Renal cortex interstitium (tissue), 11 donors: ENCODE measurements at regions not wholly inside any gene's neighbourhood (a gene's known extent, or its start where the extent isn't known, plus 50 kb on each side); places are given as distances from the start of the nearest gene placed in this dataset.

ENCODE experiments used
- DNase-seq, 11 donors: peaks; one replicate each; pipeline ENCODE4 v3.0.0-alpha.2; 2013; ENCODE audit warnings: low read depth in 9 of 11, low spot score in 4 of 11; ENCODE audit errors: extremely low read depth in 1 of 11

GRCh38 chr1:84759756-84760155, 69.5 kb upstream of the SSX2IP start:
- no peak for DNase-seq

- no peak for DNase-seq
These were observed 68.8 kb upstream of the SSX2IP start for GRCh38 chr1:84758968-84759491.

- DNase-seq = no peak
These were observed 68.2 kb upstream of the SSX2IP start for GRCh38 chr1:84758476-84758875.

GRCh38 chr1:84757301-84757700, 67.0 kb upstream of the SSX2IP start:
- no peak for DNase-seq

GRCh38 chr1:84756455-84757082, 66.3 kb upstream of the SSX2IP start:
- no peak for DNase-seq

GRCh38 chr1:84756001-84756400, 65.7 kb upstream of the SSX2IP start:
- DNase-seq = no peak

- DNase-seq = no peak
These were observed 65.0 kb upstream of the SSX2IP start for GRCh38 chr1:84755216-84755615.

GRCh38 chr1:84754386-84754703, 64.1 kb upstream of the SSX2IP start:
- no peak for DNase-seq

- DNase-seq = peak; percentile 49 to 79 (median 64)
These were observed 63.5 kb upstream of the SSX2IP start for GRCh38 chr1:84753516-84754385.

GRCh38 chr1:84750110-84750730, 60.0 kb upstream of the SSX2IP start:
- DNase-seq = no peak

GRCh38 chr1:84749427-84749826, 59.2 kb upstream of the SSX2IP start:
- no peak for DNase-seq

- no peak for DNase-seq
These were observed 58.1 kb upstream of the SSX2IP start for GRCh38 chr1:84748364-84748763.

- no peak for DNase-seq
These were observed 55.6 kb upstream of the SSX2IP start for GRCh38 chr1:84745857-84746256.

GRCh38 chr1:84743896-84744295, 53.6 kb upstream of the SSX2IP start:
- DNase-seq = no peak

GRCh38 chr1:84742653-84743052, 52.4 kb upstream of the SSX2IP start:
- DNase-seq = no peak

- no peak for DNase-seq
These were observed 49.9 kb upstream of the SSX2IP start for GRCh38 chr1:84740050-84740714.
